Body of pancreas (tissue), 4 donors: ENCODE measurements at regions not wholly inside any gene's neighbourhood (a gene's known extent, or its start where the extent isn't known, plus 50 kb on each side); places are given as distances from the start of the nearest gene placed in this dataset.

ENCODE experiments used
- POLR2A ChIP-seq, 3 donors: fragments of 450-650 bp; IDR thresholded peaks; one replicate each; pipeline ENCODE4 v1.6.1; 2016; ENCODE audit warnings: antibody characterized with exemption in 3 of 3, mild to moderate bottlenecking in 2 of 3
- TF ChIP-seq, protein P1 (sequence below), 7 experiments: fragments of 450-650 bp in 4 of 7; fragments of 200-600 bp in 3 of 7; sonication (generic) in 3 of 7; IDR thresholded peaks; one replicate each; pipeline ENCODE4 v1.5.1; 2016 to 2019; ENCODE audit warnings: antibody characterized with exemption in 7 of 7

DNA sequence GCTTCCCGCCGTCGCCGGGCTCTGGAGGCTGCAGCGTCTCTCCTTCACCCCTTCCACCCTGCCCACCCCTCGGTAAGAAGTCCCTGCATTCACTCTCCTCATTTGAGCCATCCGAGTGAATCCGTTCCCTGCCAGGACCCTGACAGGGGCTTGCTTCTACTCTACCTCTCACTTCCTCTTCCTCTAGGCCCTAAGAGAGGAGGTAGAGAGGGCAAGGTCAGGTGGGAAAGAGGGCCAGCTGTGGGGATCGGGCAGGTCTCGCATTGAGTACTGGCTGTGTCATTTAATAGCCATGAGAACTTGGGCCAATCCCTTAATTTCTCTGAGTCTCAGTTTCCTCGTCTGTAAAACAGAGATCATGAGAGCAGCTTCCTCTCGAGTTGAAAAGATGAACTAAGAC lies 283.6 kb downstream of the UACA start:
- TF ChIP-seq, protein P1, sequence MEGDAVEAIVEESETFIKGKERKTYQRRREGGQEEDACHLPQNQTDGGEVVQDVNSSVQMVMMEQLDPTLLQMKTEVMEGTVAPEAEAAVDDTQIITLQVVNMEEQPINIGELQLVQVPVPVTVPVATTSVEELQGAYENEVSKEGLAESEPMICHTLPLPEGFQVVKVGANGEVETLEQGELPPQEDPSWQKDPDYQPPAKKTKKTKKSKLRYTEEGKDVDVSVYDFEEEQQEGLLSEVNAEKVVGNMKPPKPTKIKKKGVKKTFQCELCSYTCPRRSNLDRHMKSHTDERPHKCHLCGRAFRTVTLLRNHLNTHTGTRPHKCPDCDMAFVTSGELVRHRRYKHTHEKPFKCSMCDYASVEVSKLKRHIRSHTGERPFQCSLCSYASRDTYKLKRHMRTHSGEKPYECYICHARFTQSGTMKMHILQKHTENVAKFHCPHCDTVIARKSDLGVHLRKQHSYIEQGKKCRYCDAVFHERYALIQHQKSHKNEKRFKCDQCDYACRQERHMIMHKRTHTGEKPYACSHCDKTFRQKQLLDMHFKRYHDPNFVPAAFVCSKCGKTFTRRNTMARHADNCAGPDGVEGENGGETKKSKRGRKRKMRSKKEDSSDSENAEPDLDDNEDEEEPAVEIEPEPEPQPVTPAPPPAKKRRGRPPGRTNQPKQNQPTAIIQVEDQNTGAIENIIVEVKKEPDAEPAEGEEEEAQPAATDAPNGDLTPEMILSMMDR (IDR thresholded peaks at IDR 0.05), result no peak
- no peak for TF ChIP-seq POLR2A (IDR thresholded peaks at IDR 0.05)
